ENCODE measurements at regions not wholly inside any gene's neighbourhood (a gene's known extent, or its start where the extent isn't known, plus 50 kb on each side); places are given as distances from the start of the nearest gene placed in this dataset.
"Not testable (repeated sequence)": the region's sequence is repeated elsewhere in the genome, so short reads cannot be mapped to it uniquely, and the experiment has no call there.

- Histone ChIP-seq H3K27me3 (replicated peaks; ENCODE audit: insufficient read depth) (no peaks in the 10 kb centered on the region), H3K36me3 (no peaks in the 10 kb centered on the region), H3K4me3 (no peak overlapping the region), H3K27ac (no peak overlapping the region), H3K4me1 (replicated peaks) (no peaks in the 10 kb centered on the region), H3K9me3 (no peaks in the 10 kb centered on the region)
- intact Hi-C loops (cut with DNase I): no loop called here
- no peak for DNase-seq (ENCODE audit: low spot score)
- no peak for TF ChIP-seq POLR2AphosphoS5 (IDR thresholded peaks at IDR 0.05)
- no peak for TF ChIP-seq POLR2A (IDR thresholded peaks at IDR 0.05)
- no peak for TF ChIP-seq CTCF (IDR thresholded peaks at IDR 0.05)
- 93% methylated on average over 1 of the region's 1 CpG for WGBS
These were observed 202.8 kb upstream of the KCND2 start for GRCh38 chr7:120070201-120070600.

- Histone ChIP-seq H3K4me3 (no peak overlapping the region), H3K27ac (no peak overlapping the region), H3K9me3 (no peaks in the 10 kb centered on the region), H3K4me1 (replicated peaks) (no peaks in the 10 kb centered on the region), H3K27me3 (replicated peaks; ENCODE audit: insufficient read depth) (no peaks in the 10 kb centered on the region), H3K36me3 (no peaks in the 10 kb centered on the region)
- intact Hi-C loops (cut with DNase I): no loop called here
- DNase-seq (ENCODE audit: low spot score): no peak
- WGBS: 79% methylated on average over 3 of the region's 3 CpGs
- no peak for TF ChIP-seq POLR2A (IDR thresholded peaks at IDR 0.05)
- no peak for TF ChIP-seq POLR2AphosphoS5 (IDR thresholded peaks at IDR 0.05)
- no peak for TF ChIP-seq CTCF (IDR thresholded peaks at IDR 0.05)
These were observed 195.2 kb upstream of the KCND2 start for GRCh38 chr7:120077777-120078176.

- Histone ChIP-seq H3K27me3 (replicated peaks; ENCODE audit: insufficient read depth) (no peaks in the 10 kb centered on the region), H3K4me3 (no peak overlapping the region), H3K4me1 (replicated peaks) (no peaks in the 10 kb centered on the region), H3K36me3 (no peaks in the 10 kb centered on the region), H3K9me3 (no peaks in the 10 kb centered on the region), H3K27ac (no peak overlapping the region)
- 82% methylated on average over 1 of the region's 1 CpG for WGBS
- intact Hi-C loops (cut with DNase I): no loop called here
- DNase-seq (ENCODE audit: low spot score): no peak
- no peak for TF ChIP-seq POLR2A (IDR thresholded peaks at IDR 0.05)
- TF ChIP-seq POLR2AphosphoS5 (IDR thresholded peaks at IDR 0.05): no peak
- no peak for TF ChIP-seq CTCF (IDR thresholded peaks at IDR 0.05)
These were observed 194.0 kb upstream of the KCND2 start for GRCh38 chr7:120079022-120079421.

- TF ChIP-seq CTCF (IDR thresholded peaks at IDR 0.05) (no peak), POLR2AphosphoS5 (IDR thresholded peaks at IDR 0.05) (no peak), POLR2A (IDR thresholded peaks at IDR 0.05) (no peak)
- H3K4me1 ChIP-seq (replicated peaks): no peaks in the 10 kb centered on the region
- 12% methylated on average over 3 of the region's 3 CpGs for WGBS
- H3K27me3 ChIP-seq (replicated peaks; ENCODE audit: insufficient read depth): no peaks in the 10 kb centered on the region
- no peak overlapping the region for H3K4me3 ChIP-seq
- H3K36me3 ChIP-seq: no peaks in the 10 kb centered on the region
- H3K9me3 ChIP-seq: no peaks in the 10 kb centered on the region
- no peak for DNase-seq (ENCODE audit: low spot score)
- intact Hi-C loops (cut with DNase I): no loop called here
- H3K27ac ChIP-seq: no peak overlapping the region
These were observed 193.3 kb upstream of the KCND2 start for GRCh38 chr7:120079704-120080103.

- H3K4me3 ChIP-seq; H3K36me3 ChIP-seq; H3K9me3 ChIP-seq; H3K27ac ChIP-seq; H3K4me1 ChIP-seq (replicated peaks); intact Hi-C loops (cut with DNase I); H3K27me3 ChIP-seq (replicated peaks; ENCODE audit: insufficient read depth); DNase-seq (ENCODE audit: low spot score): not testable (repeated sequence)
- WGBS: 88% methylated on average over 16 of the region's 16 CpGs
These were observed 186.5 kb upstream of the KCND2 start for GRCh38 chr7:120086468-120086867.
